ENCODE measurements at regions not wholly inside any gene's neighbourhood (a gene's known extent, or its start where the extent isn't known, plus 50 kb on each side); places are given as distances from the start of the nearest gene placed in this dataset.

GRCh38 chr16:19980632-19981265, 92.9 kb downstream of the GPR139 start:
- DNase-seq (ENCODE audit: extremely low read depth, low read depth): no peak
- peak; percentile 8 for TF ChIP-seq CTCF (IDR thresholded peaks at IDR 0.05; ENCODE audit: low read depth, low read length)

GRCh38 chr16:19979638-19980037, 94.1 kb downstream of the GPR139 start:
- no peak for TF ChIP-seq CTCF (IDR thresholded peaks at IDR 0.05; ENCODE audit: low read depth, low read length)
- DNase-seq (ENCODE audit: extremely low read depth, low read depth): no peak

- DNase-seq (ENCODE audit: extremely low read depth, low read depth): no peak
Measured at GRCh38 chr16:19974607-19975006, 90.0 kb upstream of the GPRC5B start.

GRCh38 chr16:19972111-19972510, 87.5 kb upstream of the GPRC5B start:
- DNase-seq (ENCODE audit: extremely low read depth, low read depth): no peak
- TF ChIP-seq CTCF (IDR thresholded peaks at IDR 0.05; ENCODE audit: low read depth, low read length): no peak

More at GRCh38 chr16:19974607-19975006, 90.0 kb upstream of the GPRC5B start:
- no peak for TF ChIP-seq CTCF (IDR thresholded peaks at IDR 0.05; ENCODE audit: low read depth, low read length)

GRCh38 chr16:19968891-19969683, 84.4 kb upstream of the GPRC5B start:
- no peak for TF ChIP-seq CTCF (IDR thresholded peaks at IDR 0.05; ENCODE audit: low read depth, low read length)
- DNase-seq (ENCODE audit: extremely low read depth, low read depth): no peak

GRCh38 chr16:19967963-19968362, 83.3 kb upstream of the GPRC5B start:
- DNase-seq (ENCODE audit: extremely low read depth, low read depth): no peak
- TF ChIP-seq CTCF (IDR thresholded peaks at IDR 0.05; ENCODE audit: low read depth, low read length): no peak

- no peak for DNase-seq (ENCODE audit: extremely low read depth, low read depth)
- no peak for TF ChIP-seq CTCF (IDR thresholded peaks at IDR 0.05; ENCODE audit: low read depth, low read length)
Measured at GRCh38 chr16:19967561-19967960, 82.9 kb upstream of the GPRC5B start.
